Hepatocyte (in vitro differentiated cells): ENCODE measurements at regions not wholly inside any gene's neighbourhood (a gene's known extent, or its start where the extent isn't known, plus 50 kb on each side); places are given as distances from the start of the nearest gene placed in this dataset.

Source experiments
- DNase-seq: peaks from one replicate; pipeline ENCODE4 v3.0.0-alpha.2; 2016; ENCODE audit warnings: low spot score
- H2AFZ ChIP-seq: fragments of 200-600 bp; sonication (generic); 2 replicates; pipeline ENCODE4 v1.6.0; 2016; ENCODE audit warnings: antibody characterized with exemption, mild to moderate bottlenecking
- H3K27ac ChIP-seq: fragments of 200-600 bp; sonication (generic); 2 replicates; pipeline ENCODE4 v1.5.1; 2016; ENCODE audit warnings: mild to moderate bottlenecking
- H3K27me3 ChIP-seq: fragments of 200-600 bp; sonication (generic); 2 replicates; pipeline ENCODE4 v1.6.1; 2016
- H3K36me3 ChIP-seq: fragments of 200-600 bp; sonication (generic); replicated peaks from 2 replicates; pipeline ENCODE4 v1.5.1; 2016; ENCODE audit warnings: low read depth; ENCODE audit not compliant: insufficient read depth
- H3K4me1 ChIP-seq: fragments of 200-600 bp; sonication (generic); 2 replicates; pipeline ENCODE4 v1.5.1; 2016; ENCODE audit warnings: mild to moderate bottlenecking, moderate library complexity; ENCODE audit not compliant: insufficient read depth
- H3K4me2 ChIP-seq: fragments of 200-600 bp; sonication (generic); 2 replicates; pipeline ENCODE4 v1.6.0; 2016
- H3K4me3 ChIP-seq: fragments of 200-600 bp; sonication (generic); 2 replicates; pipeline ENCODE4 v1.5.1; 2016; ENCODE audit warnings: mild to moderate bottlenecking
- H3K79me2 ChIP-seq: fragments of 200-600 bp; sonication (generic); 2 replicates; pipeline ENCODE4 v1.6.0; 2017; ENCODE audit warnings: mild to moderate bottlenecking
- H3K9me2 ChIP-seq: fragments of 200-600 bp; sonication (generic); replicated peaks from 2 replicates; pipeline ENCODE4 v1.6.0; 2017; ENCODE audit warnings: mild to moderate bottlenecking; ENCODE audit not compliant: insufficient read depth
- H3K9me3 ChIP-seq: fragments of 200-600 bp; sonication (generic); 2 replicates; pipeline ENCODE4 v1.5.1; 2016; ENCODE audit warnings: low read depth, mild to moderate bottlenecking
- H4K20me1 ChIP-seq: fragments of 200-600 bp; sonication (generic); 2 replicates; pipeline ENCODE4 v1.6.0; 2016; ENCODE audit warnings: mild to moderate bottlenecking; ENCODE audit not compliant: insufficient read depth, poor library complexity, severe bottlenecking
- CTCF ChIP-seq: fragments of 200-600 bp; sonication (generic); IDR thresholded peaks from 2 replicates; pipeline ENCODE4 v1.5.1; 2016; ENCODE audit warnings: antibody characterized with exemption, mild to moderate bottlenecking; ENCODE audit not compliant: poor library complexity
- EZH2 ChIP-seq: fragments of 200-600 bp; sonication (generic); IDR thresholded peaks from 2 replicates; pipeline ENCODE4 v1.6.1; 2016; ENCODE audit warnings: antibody characterized with exemption, mild to moderate bottlenecking, borderline replicate concordance
- EZH2phosphoT487 ChIP-seq: fragments of 200-600 bp; sonication (generic); IDR thresholded peaks from one replicate; pipeline ENCODE4 v1.6.1; 2018; ENCODE audit warnings: antibody characterized with exemption, mild to moderate bottlenecking, low read depth, moderate library complexity; ENCODE audit not compliant: unreplicated experiment, severe bottlenecking
- WGBS: methylation state at CpG from one replicate; pipeline ENCODE4 v1.1.6; 2016; ENCODE audit warnings: low lambda C conversion rate; ENCODE audit errors: missing lambda C conversion rate; 5-methylcytosine and 5-hydroxymethylcytosine counted together

DNA sequence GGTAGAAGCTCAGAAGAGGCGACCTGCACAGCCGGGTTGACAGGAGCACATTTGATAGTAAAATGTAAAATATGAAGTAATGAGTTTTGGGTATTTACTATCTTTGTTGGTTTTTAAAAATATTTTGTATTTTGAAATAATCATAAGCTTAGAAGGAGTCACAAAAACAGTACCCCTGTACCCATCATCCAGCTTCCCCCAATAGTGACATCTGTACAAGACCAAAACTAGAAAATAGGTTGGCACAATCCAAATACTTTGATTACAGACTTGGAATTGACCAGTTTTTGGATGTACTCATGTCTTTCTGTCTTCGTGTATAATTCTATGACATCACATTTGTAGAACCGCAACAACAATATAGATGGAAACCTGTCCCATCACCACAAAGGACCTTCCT, 413.1 kb upstream of the PODXL start:
- Histone ChIP-seq H3K4me1 (no peaks in the 10 kb centered on the region), H3K4me3 (no peak overlapping the region), H3K9me3 (no peaks in the 10 kb centered on the region), H3K79me2 (no peaks in the 10 kb centered on the region), H4K20me1 (no peaks in the 10 kb centered on the region), H3K27me3 (no peaks in the 10 kb centered on the region), H3K36me3 (no peaks in the 10 kb centered on the region), H2AFZ (no peak overlapping the region), H3K27ac (no peak overlapping the region), H3K4me2 (no peak overlapping the region), H3K9me2 (no peaks in the 10 kb centered on the region)
- WGBS, result 99% methylated on average over 4 of the region's 4 CpGs
- TF ChIP-seq CTCF (no peak), EZH2 (no peak), EZH2phosphoT487 (no peak)
- DNase-seq, result no peak

DNA sequence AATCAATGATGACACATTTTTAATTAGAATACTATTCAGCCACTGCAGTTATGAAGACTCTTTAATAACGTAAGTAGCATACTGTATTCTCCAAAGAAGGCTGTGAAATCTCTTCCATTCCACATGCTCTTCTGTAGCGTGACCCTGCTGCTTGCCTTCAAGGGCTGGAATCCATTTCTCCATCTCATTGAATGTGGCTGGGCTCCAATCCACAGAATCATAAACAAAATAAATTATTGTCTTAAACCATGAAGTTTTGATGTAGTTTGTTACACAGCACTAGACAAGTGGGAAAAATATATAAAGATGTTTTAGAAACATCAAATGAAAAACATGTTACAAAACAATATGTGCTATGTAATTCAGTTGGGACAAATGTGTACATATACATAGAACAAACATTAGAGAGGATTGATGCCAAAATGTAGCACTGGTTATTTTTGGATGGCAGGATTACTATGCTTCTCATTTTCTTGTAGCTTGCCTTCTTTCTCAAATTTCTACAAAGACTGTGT, 410.8 kb upstream of the PODXL start:
- no peak for TF ChIP-seq CTCF

GRCh38 chr7:131964203-131964602, 407.8 kb upstream of the PODXL start:
- no peaks in the 10 kb centered on the region for H4K20me1 ChIP-seq
- H3K9me2 ChIP-seq, result no peaks in the 10 kb centered on the region
- no peaks in the 10 kb centered on the region for H3K36me3 ChIP-seq
- no peaks in the 10 kb centered on the region for H3K79me2 ChIP-seq
- no peak overlapping the region for H2AFZ ChIP-seq
- TF ChIP-seq CTCF (no peak), EZH2 (no peak)
- no peak overlapping the region for H3K4me2 ChIP-seq
- no peaks in the 10 kb centered on the region for H3K4me1 ChIP-seq
- no peaks in the 10 kb centered on the region for H3K9me3 ChIP-seq
- no peaks in the 10 kb centered on the region for H3K27me3 ChIP-seq
- 95% methylated on average over 7 of the region's 7 CpGs for WGBS
- no peak overlapping the region for H3K27ac ChIP-seq
- no peak for DNase-seq
- no peak overlapping the region for H3K4me3 ChIP-seq

More for the DNA sequence above, 410.8 kb upstream of the PODXL start:
- H3K4me1 ChIP-seq, result no peaks in the 10 kb centered on the region
- H3K27ac ChIP-seq, result no peak overlapping the region
- no peak overlapping the region for H3K4me2 ChIP-seq
- no peaks in the 10 kb centered on the region for H3K79me2 ChIP-seq
- no peaks in the 10 kb centered on the region for H3K9me3 ChIP-seq
- H4K20me1 ChIP-seq, result no peaks in the 10 kb centered on the region
- no peaks in the 10 kb centered on the region for H3K27me3 ChIP-seq
- H3K4me3 ChIP-seq, result no peak overlapping the region
- no peak overlapping the region for H2AFZ ChIP-seq
- no peak for DNase-seq
- WGBS, result 72% methylated on average over 2 of the region's 2 CpGs
- no peaks in the 10 kb centered on the region for H3K9me2 ChIP-seq
- H3K36me3 ChIP-seq, result no peaks in the 10 kb centered on the region

DNA sequence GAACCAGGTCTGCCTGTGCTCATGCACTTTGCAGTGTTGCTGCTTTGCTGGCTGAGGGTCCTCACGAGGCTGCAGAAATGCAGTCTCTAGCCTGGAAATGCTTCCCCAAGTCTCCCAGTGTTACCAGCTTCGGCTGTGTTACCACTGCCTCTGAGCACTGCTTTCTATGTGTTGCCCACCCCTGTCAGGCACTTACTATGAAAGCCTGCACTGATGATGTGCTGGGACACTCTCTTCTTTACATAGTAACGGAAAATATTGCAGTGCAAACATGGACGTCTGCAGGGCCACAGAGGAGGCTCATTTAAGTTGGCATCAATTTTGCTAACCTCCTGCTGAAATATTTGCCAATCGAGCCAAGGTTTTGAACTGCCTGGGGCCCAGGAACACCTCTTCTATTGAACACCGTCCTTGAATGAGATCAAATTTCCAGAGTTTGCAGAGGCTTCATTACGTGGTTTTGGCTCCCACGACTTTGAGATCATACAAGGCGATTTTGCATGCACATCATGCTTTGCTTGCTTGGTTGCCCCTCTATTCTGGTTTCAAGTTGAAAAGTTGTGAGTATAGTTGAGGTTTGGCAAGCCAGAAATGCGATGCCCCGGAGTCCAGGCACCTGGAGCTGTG, 404.7 kb upstream of the PODXL start:
- Histone ChIP-seq H3K4me3 (no peak overlapping the region), H3K27me3 (no peaks in the 10 kb centered on the region), H3K79me2 (no peaks in the 10 kb centered on the region), H4K20me1 (no peaks in the 10 kb centered on the region), H3K4me1 (no peaks in the 10 kb centered on the region), H3K9me2 (no peaks in the 10 kb centered on the region), H2AFZ (no peak overlapping the region), H3K36me3 (no peaks in the 10 kb centered on the region), H3K9me3 (no peaks in the 10 kb centered on the region), H3K27ac (no peak overlapping the region), H3K4me2 (no peak overlapping the region)
- DNase-seq, result no peak
- 83% methylated on average over 11 of the region's 11 CpGs for WGBS
- TF ChIP-seq EZH2, result no peak
- no peak for TF ChIP-seq EZH2phosphoT487
- TF ChIP-seq CTCF, result no peak
